ENCODE measurements at regions not wholly inside any gene's neighbourhood (a gene's known extent, or its start where the extent isn't known, plus 50 kb on each side); places are given as distances from the start of the nearest gene placed in this dataset.
"Not testable (repeated sequence)": the region's sequence is repeated elsewhere in the genome, so short reads cannot be mapped to it uniquely, and the experiment has no call there.

DNA sequence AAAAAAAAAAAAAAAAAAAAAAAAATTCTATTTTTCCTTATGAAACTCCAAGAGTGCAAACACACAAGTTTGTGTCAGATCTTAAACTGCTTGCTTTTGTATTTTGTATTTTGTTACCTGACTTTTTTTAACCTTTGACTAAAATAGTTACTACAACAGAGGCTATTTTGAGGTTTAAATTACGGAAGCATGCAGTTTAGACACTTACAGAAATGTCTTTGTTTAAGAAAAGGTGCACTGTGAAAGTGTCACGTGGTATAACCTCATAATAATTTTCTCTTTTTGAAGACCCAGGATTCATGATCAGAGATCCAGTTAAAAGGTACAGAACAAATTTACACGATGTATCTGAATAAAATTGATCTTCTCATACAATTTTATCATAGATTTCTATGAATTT, 152.4 kb downstream of the SPIN4 start:
- not testable (repeated sequence) for H2BK15ac ChIP-seq (ENCODE audit: low read length); H3K18ac ChIP-seq (ENCODE audit: low read length); H4K8ac ChIP-seq (ENCODE audit: low read depth, low read length); H2BK5ac ChIP-seq (ENCODE audit: low read length); H3K27ac ChIP-seq (replicated peaks; ENCODE audit: low read length); H2BK12ac ChIP-seq (ENCODE audit: low read length); H2AK5ac ChIP-seq (ENCODE audit: low read depth, low read length); H3K4me1 ChIP-seq (ENCODE audit: control insufficient read depth in 2 of 2, insufficient read depth in 1 of 2, low read depth in 1 of 2, low read length in 2 of 2); H3K4me3 ChIP-seq (ENCODE audit: low read length in 2 of 2); H3K36me3 ChIP-seq (replicated peaks in 1 of 2; ENCODE audit: control insufficient read depth in 2 of 2, insufficient read depth in 2 of 2, low read length in 2 of 2); H3K9me3 ChIP-seq (replicated peaks in 1 of 2; ENCODE audit: control insufficient read depth in 2 of 2, insufficient read depth in 1 of 2, low read depth in 1 of 2, low read length in 2 of 2); H2AFZ ChIP-seq (ENCODE audit: low read length); H3K14ac ChIP-seq (ENCODE audit: low read length); H3K79me1 ChIP-seq (ENCODE audit: low read depth, low read length); H2BK120ac ChIP-seq (ENCODE audit: low read depth, low read length); H4K91ac ChIP-seq (ENCODE audit: low read depth, low read length, poor library complexity); H3K4ac ChIP-seq (ENCODE audit: low read length); H3K9ac ChIP-seq (ENCODE audit: low read depth, low read length, poor library complexity); H3K23ac ChIP-seq (ENCODE audit: low read depth, low read length, poor library complexity); DNase-seq (ENCODE audit: low spot score); H3K27me3 ChIP-seq (ENCODE audit: control insufficient read depth in 3 of 3, insufficient read depth in 3 of 3, low read depth in 1 of 3, low read length in 3 of 3); H3K4me2 ChIP-seq (ENCODE audit: insufficient read depth, low read length, poor library complexity, severe bottlenecking)
- no CpG with 5 or more reads among the region's 3 CpGs for WGBS, 2 donors (ENCODE audit: extremely low coverage in 2 of 2, insufficient read length in 2 of 2, insufficient replicate concordance in 1 of 2)

DNA sequence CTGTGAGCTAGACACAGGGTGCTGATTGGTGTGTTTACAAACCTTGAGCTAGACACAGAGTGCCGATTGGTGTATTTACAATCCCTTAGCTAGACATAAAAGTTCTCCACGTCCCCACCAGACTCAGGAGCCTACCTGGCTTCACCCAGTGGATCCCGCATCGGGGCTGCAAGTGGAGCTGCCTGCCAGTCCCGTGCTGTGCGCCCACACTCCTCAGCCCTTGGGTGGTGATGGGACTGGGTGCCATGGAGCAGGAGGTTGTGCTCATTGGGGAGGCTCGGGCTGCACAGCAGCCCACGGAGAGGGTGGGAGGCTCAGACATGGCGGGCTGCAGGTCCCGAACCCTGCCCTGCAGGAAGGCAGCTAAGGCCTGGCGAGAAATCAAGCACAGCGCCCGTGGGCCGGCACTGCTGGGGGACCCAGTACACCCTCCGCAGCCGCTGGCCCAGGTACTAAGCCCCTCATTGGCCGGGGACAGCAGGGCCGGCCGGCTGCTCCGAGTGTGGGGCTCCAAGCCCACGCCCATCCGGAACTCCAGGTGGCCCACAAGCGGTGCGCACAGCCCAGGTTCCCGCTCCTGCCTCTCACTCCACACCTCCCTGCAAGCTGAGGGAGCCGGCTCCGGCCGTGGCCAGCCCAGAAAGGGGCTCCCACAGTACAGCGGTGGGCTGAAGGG, 158.6 kb downstream of the SPIN4 start:
- not testable (repeated sequence) for H2AK5ac ChIP-seq (ENCODE audit: low read depth, low read length); DNase-seq (ENCODE audit: low spot score); H3K4me2 ChIP-seq (ENCODE audit: insufficient read depth, low read length, poor library complexity, severe bottlenecking); H2BK5ac ChIP-seq (ENCODE audit: low read length); H3K23ac ChIP-seq (ENCODE audit: low read depth, low read length, poor library complexity); H2BK15ac ChIP-seq (ENCODE audit: low read length); H3K18ac ChIP-seq (ENCODE audit: low read length); H3K9ac ChIP-seq (ENCODE audit: low read depth, low read length, poor library complexity); H3K4me1 ChIP-seq (ENCODE audit: control insufficient read depth in 2 of 2, insufficient read depth in 1 of 2, low read depth in 1 of 2, low read length in 2 of 2); H3K27me3 ChIP-seq (ENCODE audit: control insufficient read depth in 3 of 3, insufficient read depth in 3 of 3, low read depth in 1 of 3, low read length in 3 of 3); H3K4me3 ChIP-seq (ENCODE audit: low read length in 2 of 2); H2BK120ac ChIP-seq (ENCODE audit: low read depth, low read length); H3K79me1 ChIP-seq (ENCODE audit: low read depth, low read length); H3K27ac ChIP-seq (replicated peaks; ENCODE audit: low read length); H4K91ac ChIP-seq (ENCODE audit: low read depth, low read length, poor library complexity); H3K36me3 ChIP-seq (replicated peaks in 1 of 2; ENCODE audit: control insufficient read depth in 2 of 2, insufficient read depth in 2 of 2, low read length in 2 of 2); H4K8ac ChIP-seq (ENCODE audit: low read depth, low read length); H3K9me3 ChIP-seq (replicated peaks in 1 of 2; ENCODE audit: control insufficient read depth in 2 of 2, insufficient read depth in 1 of 2, low read depth in 1 of 2, low read length in 2 of 2); H3K14ac ChIP-seq (ENCODE audit: low read length); H2AFZ ChIP-seq (ENCODE audit: low read length); H3K4ac ChIP-seq (ENCODE audit: low read length); H2BK12ac ChIP-seq (ENCODE audit: low read length)
- WGBS, 2 donors (ENCODE audit: extremely low coverage in 2 of 2, insufficient read length in 2 of 2, insufficient replicate concordance in 1 of 2), result no CpG with 5 or more reads among the region's 29 CpGs

DNA sequence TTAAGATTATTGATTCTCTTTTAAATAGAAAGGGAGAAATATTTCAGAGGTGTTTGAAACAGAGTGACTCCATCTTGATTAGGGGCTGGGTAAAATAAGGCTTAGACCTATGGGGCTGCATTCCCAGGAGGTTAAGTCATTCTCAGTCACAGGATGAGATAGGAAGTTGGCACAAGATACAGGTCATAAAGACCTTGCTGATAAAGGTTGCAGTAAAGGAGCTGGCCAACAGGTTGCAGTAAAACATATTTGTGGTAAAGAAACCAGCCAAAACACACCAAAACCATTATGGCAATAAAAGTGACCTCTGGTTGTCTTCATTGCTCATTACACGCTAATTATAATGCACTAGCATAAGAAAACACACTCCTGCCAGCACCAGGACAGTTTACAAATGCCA, 165.0 kb downstream of the SPIN4 start:
- Histone ChIP-seq H3K9me3 (replicated peaks in 1 of 2; ENCODE audit: control insufficient read depth in 2 of 2, insufficient read depth in 1 of 2, low read depth in 1 of 2, low read length in 2 of 2) (no peaks in the 10 kb centered on the region), H3K23ac (ENCODE audit: low read depth, low read length, poor library complexity) (no peak overlapping the region), H3K4ac (ENCODE audit: low read length) (no peak overlapping the region), H3K79me1 (ENCODE audit: low read depth, low read length) (no peaks in the 10 kb centered on the region), H3K18ac (ENCODE audit: low read length) (no peak overlapping the region), H3K4me3 (ENCODE audit: low read length in 2 of 2) (no peak overlapping the region), H3K4me2 (ENCODE audit: insufficient read depth, low read length, poor library complexity, severe bottlenecking) (no peak overlapping the region), H2AK5ac (ENCODE audit: low read depth, low read length) (no peak overlapping the region), H2AFZ (ENCODE audit: low read length) (no peak overlapping the region), H3K14ac (ENCODE audit: low read length) (no peak overlapping the region), H2BK120ac (ENCODE audit: low read depth, low read length) (no peak overlapping the region), H2BK5ac (ENCODE audit: low read length) (no peak overlapping the region), H3K4me1 (ENCODE audit: control insufficient read depth in 2 of 2, insufficient read depth in 1 of 2, low read depth in 1 of 2, low read length in 2 of 2) (no peaks in the 10 kb centered on the region), H3K36me3 (replicated peaks in 1 of 2; ENCODE audit: control insufficient read depth in 2 of 2, insufficient read depth in 2 of 2, low read length in 2 of 2) (no peaks in the 10 kb centered on the region), H2BK15ac (ENCODE audit: low read length) (no peak overlapping the region), H3K27ac (replicated peaks; ENCODE audit: low read length) (no peak overlapping the region), H3K9ac (ENCODE audit: low read depth, low read length, poor library complexity) (no peak overlapping the region), H4K91ac (ENCODE audit: low read depth, low read length, poor library complexity) (no peak overlapping the region), H2BK12ac (ENCODE audit: low read length) (no peak overlapping the region), H4K8ac (ENCODE audit: low read depth, low read length) (no peak overlapping the region), H3K27me3 (ENCODE audit: control insufficient read depth in 3 of 3, insufficient read depth in 3 of 3, low read depth in 1 of 3, low read length in 3 of 3) (no peaks in the 10 kb centered on the region)
- DNase-seq (ENCODE audit: low spot score), result no peak
- no CpG with 5 or more reads among the region's 1 CpG for WGBS, 2 donors (ENCODE audit: extremely low coverage in 2 of 2, insufficient read length in 2 of 2, insufficient replicate concordance in 1 of 2)

DNA sequence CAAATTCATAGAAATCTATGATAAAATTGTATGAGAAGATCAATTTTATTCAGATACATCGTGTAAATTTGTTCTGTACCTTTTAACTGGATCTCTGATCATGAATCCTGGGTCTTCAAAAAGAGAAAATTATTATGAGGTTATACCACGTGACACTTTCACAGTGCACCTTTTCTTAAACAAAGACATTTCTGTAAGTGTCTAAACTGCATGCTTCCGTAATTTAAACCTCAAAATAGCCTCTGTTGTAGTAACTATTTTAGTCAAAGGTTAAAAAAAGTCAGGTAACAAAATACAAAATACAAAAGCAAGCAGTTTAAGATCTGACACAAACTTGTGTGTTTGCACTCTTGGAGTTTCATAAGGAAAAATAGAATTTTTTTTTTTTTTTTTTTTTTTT, 171.3 kb downstream of the SPIN4 start:
- H3K4me3 ChIP-seq (ENCODE audit: low read length in 2 of 2); H3K4me1 ChIP-seq (ENCODE audit: control insufficient read depth in 2 of 2, insufficient read depth in 1 of 2, low read depth in 1 of 2, low read length in 2 of 2); H3K27me3 ChIP-seq (ENCODE audit: control insufficient read depth in 3 of 3, insufficient read depth in 3 of 3, low read depth in 1 of 3, low read length in 3 of 3); H2BK120ac ChIP-seq (ENCODE audit: low read depth, low read length); H2BK15ac ChIP-seq (ENCODE audit: low read length); H3K36me3 ChIP-seq (replicated peaks in 1 of 2; ENCODE audit: control insufficient read depth in 2 of 2, insufficient read depth in 2 of 2, low read length in 2 of 2); H4K8ac ChIP-seq (ENCODE audit: low read depth, low read length); H3K23ac ChIP-seq (ENCODE audit: low read depth, low read length, poor library complexity); H2AFZ ChIP-seq (ENCODE audit: low read length); H3K18ac ChIP-seq (ENCODE audit: low read length); H4K91ac ChIP-seq (ENCODE audit: low read depth, low read length, poor library complexity); H3K9ac ChIP-seq (ENCODE audit: low read depth, low read length, poor library complexity); H2AK5ac ChIP-seq (ENCODE audit: low read depth, low read length); H3K4me2 ChIP-seq (ENCODE audit: insufficient read depth, low read length, poor library complexity, severe bottlenecking); H3K14ac ChIP-seq (ENCODE audit: low read length); H3K9me3 ChIP-seq (replicated peaks in 1 of 2; ENCODE audit: control insufficient read depth in 2 of 2, insufficient read depth in 1 of 2, low read depth in 1 of 2, low read length in 2 of 2); H2BK5ac ChIP-seq (ENCODE audit: low read length); H2BK12ac ChIP-seq (ENCODE audit: low read length); H3K4ac ChIP-seq (ENCODE audit: low read length); DNase-seq (ENCODE audit: low spot score); H3K27ac ChIP-seq (replicated peaks; ENCODE audit: low read length); H3K79me1 ChIP-seq (ENCODE audit: low read depth, low read length): not testable (repeated sequence)
- no CpG with 5 or more reads among the region's 3 CpGs for WGBS, 2 donors (ENCODE audit: extremely low coverage in 2 of 2, insufficient read length in 2 of 2, insufficient replicate concordance in 1 of 2)

All from neuronal stem cell (in vitro differentiated cells).